ENCODE measurements at regions not wholly inside any gene's neighbourhood (a gene's known extent, or its start where the extent isn't known, plus 50 kb on each side); places are given as distances from the start of the nearest gene placed in this dataset.

DNA sequence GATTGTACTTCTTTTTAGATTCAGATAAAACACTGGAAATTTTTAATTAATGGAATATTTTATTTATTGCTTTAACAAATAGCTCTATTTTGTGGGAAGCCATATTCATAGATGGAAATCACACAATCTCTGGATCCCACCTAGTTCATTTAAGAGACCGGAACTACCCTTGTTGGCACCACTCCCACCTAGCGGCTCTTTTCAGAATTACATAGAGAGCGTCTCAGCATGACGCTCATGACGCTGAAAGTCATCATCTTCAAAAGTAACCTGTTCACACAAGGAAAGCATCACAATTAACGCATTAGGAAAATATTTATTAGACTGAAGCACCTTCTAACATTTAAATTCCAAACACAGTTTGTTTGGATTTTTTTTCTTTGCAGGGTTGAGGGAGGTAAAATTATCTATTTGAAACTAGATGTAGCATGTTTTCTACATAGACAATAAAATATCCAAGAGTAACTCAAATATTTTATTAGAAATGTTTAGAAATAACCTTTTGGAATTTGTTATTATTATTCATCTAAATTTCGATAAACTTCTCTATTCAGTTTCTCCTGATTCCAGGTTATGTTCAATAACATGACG, 214.9 kb upstream of the ARRDC4 start:
- no peak for DNase-seq

DNA sequence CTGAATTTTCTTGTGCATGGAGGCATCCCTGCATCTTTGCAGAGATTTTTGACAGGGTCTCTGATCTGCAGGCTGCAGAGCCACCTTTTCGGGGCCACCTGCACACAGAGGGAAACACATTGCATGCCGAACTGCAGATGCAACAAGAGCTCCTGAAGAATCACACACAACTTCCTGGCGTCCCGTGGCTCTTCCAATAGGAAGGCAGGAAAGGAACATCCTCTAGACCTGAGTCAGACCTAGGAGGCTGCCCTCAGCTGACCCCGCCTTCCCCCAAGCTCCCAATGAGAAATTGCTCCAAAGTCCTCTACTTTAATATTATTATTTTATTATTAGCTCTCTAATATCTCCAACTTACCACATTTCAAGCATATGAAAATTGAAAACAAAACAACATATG, 213.2 kb upstream of the ARRDC4 start:
- no peak for DNase-seq

GRCh38 chr15:97748576-97748975, 211.9 kb upstream of the ARRDC4 start:
- no peak for DNase-seq

GRCh38 chr15:97750060-97750459, 210.4 kb upstream of the ARRDC4 start:
- no peak for DNase-seq

DNA sequence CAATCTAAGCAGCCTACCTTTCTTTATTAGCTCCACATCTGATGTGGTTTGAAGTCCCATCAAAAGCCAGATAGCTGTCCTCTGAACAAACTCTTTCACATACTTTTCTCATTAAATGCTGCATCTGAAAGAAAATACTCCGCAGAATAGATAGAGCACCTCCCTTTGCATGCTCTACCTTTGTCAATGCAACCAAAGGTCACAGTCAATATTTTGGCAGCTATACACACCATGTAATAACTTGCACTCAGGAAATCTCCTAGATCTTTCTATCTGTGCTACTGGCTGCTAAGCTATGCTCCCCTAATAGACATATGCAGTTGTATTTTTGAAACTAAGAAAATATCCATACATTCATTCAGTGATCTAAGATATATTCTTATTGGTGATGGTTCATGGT, 204.8 kb upstream of the ARRDC4 start:
- DNase-seq = no peak

GRCh38 chr15:97759363-97759762, 201.1 kb upstream of the ARRDC4 start:
- DNase-seq = no peak

DNA sequence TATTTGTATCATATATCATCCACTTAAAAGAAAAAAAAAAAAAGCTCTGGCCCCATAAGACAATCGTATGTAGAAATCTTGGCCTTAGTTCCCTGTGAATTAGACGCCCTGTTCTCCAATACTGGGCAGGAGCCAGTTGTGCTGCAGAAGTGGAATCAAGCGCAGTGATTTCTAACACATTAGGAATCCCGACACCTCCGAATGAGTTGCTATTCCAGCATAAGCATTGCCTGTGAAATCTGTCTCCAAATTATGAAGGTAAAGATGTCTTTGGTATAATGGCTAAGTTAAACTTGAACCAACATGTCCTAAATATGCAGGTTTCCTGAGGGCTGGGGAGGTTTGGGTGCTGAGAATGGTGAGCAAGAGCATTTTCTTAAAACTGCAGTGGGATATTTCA, 199.4 kb upstream of the ARRDC4 start:
- no peak for DNase-seq

- no peak for DNase-seq
These were observed 177.3 kb upstream of the ARRDC4 start for GRCh38 chr15:97783240-97783639.

- no peak for DNase-seq
These were observed 173.8 kb upstream of the ARRDC4 start for GRCh38 chr15:97786741-97787140.

GRCh38 chr15:97790180-97790579, 170.3 kb upstream of the ARRDC4 start:
- no peak for DNase-seq

DNA sequence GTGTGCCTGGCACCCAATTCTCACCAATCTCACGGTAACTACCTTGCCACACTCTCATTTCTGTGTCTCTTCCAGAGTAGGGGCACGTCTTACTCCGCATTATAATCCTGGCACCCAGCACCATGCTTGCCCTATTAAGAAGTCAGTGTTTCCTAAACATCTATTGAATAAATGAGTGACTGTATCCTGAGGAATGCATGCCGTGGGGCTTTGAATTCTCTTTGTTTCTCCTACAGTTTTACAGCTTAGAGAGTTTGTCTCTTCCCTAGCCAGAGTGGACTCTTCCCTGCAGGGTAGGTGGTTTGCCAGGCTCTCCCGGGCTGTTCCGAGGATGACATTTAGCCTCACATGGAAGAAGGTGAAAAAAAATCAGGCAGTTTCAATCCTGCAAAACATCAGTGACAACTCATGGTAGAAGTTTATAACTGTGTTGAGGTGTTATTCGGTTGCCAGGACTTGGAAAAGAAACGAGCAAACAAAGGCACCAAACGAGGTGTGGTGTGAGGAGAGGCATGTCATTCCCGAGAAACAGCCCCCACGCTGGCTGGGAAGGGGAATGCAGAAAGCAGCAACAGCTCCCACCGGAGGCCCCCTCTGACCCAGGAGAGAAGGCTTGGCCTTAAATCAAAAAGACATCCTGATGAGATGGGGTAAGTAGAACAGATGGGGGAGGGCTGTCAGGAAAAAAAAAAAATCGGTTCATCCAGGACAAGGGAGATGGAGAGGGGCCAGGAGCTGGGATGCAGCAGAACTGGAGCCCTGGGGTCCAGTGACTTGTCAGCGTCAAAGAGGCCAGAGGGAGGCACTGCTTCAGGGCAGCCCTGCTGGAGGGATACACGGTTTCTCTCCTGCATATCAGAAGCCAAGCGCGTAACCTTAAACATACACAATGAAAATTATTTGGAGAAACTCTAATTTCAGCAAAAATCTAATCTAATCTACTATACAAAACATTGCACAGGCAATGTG, 168.4 kb upstream of the ARRDC4 start:
- no peak for DNase-seq

DNA sequence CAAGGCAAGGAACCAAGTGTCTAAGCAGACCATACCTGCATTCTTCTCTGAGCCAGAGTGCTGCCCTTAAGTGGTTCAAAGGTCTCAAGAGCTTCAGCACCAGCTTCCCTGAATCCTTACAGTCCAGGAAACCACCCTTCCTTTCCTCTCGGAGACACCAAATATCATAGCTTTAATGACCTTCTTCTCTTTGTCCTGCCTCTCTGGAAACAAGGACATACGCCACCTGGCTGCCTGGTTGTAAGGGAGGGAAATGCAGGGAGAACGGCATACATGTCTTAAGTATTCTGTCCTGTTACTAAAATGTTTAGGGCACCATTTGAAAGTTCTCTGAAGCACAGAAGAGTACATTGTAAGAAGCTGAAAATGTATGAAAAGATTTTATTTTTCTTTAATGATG, 155.6 kb upstream of the ARRDC4 start:
- DNase-seq = no peak

DNA sequence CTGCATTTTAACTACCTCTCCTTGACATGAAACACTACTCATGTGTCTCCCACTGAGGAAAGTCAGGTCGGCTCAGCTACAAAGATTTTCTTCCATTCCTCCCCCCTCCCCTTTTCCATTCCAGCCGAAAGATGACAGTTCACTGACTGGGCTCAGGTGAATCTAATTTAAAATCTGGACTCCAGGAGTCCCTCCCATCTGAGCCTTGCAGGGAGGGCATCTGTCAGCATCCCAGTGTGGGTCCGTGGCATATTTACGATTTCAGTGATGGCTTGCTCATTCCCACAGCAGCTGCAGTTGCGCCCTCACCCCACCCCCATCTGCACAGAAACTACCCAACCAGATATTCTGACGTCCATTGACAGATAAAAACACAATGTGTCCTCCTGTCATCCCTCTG, 153.7 kb upstream of the ARRDC4 start:
- no peak for DNase-seq

- DNase-seq = no peak
These were observed 144.7 kb upstream of the ARRDC4 start for GRCh38 chr15:97815835-97816234.

DNA sequence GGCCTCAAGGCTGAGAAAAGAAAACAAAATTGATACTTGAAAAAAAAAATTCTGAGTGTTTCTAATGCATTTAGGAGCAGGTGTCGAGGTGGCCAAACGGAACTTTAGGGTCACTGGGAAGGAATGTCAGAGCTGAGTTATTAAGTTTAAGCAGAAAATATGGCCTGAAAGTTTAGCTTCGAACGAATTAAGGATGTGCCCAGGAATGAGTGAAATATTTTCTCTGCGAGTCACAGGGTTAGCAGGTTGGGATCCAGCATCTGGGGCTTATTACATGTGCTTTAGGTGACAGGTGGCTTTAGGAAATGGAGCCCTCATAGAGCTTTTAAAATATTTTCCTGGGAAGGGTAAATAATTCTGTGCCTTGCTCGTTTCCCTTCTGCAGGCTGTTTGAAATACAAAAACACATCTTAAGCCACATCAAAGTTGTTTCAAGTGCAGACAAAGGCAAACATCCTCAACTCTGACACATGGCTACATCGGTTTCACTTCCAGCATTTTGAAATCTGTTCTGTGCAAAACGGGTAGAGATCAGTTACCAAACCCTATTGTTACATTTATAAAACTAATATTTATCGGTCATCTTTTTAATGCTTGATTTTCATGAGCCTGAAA, 143.1 kb upstream of the ARRDC4 start:
- DNase-seq = no peak

GRCh38 chr15:97836003-97836402, 124.5 kb upstream of the ARRDC4 start:
- no peak for DNase-seq

GRCh38 chr15:97837896-97838295, 122.6 kb upstream of the ARRDC4 start:
- no peak for DNase-seq

GRCh38 chr15:97838606-97839210, 121.8 kb upstream of the ARRDC4 start:
- no peak for DNase-seq

- DNase-seq = no peak
These were observed 120.0 kb upstream of the ARRDC4 start for GRCh38 chr15:97840501-97840900.

DNA sequence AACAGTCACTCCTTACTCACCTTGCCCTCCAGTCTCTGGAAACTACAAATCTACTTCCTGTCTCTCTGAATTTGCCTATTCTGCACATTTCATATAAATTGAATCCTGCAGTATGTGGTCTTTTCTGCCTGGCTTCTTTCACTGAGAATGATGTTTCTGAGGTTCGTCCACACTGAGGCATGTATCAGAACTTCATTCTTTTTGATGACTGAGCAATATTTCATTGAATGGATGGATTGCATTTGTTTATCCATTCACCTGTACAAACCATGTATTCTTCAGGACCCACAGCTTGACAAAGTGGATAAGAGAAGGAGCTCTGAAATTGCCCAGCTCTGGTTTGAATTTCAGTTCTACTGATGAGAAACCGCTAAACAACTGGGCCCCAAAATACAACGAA, 118.9 kb upstream of the ARRDC4 start:
- DNase-seq = no peak

DNA sequence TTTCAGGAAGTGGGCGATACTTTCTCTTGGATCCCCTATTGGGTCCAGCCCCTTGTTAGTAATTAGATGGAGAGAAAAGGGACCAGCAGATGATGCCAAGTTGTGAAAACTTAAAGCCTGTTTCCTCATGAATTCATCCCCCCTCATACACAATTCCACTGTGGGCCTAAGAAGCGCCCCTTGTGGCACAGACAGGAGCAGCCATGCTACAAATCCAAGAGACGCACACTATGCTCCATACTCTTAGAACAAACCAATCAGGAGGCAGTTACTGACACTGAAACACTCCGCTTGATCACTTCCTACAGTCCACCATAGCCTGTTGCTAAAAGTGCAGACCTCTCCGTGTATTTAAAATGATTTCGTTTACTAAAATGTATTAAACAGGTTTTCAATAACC, 111.3 kb upstream of the ARRDC4 start:
- no peak for DNase-seq

GRCh38 chr15:97858296-97858695, 102.2 kb upstream of the ARRDC4 start:
- DNase-seq = no peak

- no peak for DNase-seq
These were observed 98.8 kb upstream of the ARRDC4 start for GRCh38 chr15:97861529-97862260.

Measured in NCI-H1436 (cell line).